SK-N-SH (cell line): ENCODE measurements at regions not wholly inside any gene's neighbourhood (a gene's known extent, or its start where the extent isn't known, plus 50 kb on each side); places are given as distances from the start of the nearest gene placed in this dataset.

Experiments used
- CTCF ChIA-PET: fragments of 300-600, 350-600 bp; formaldehyde crosslinking; extraction: SDS; loops from one replicate; lab custom pipeline; 2021; lab: Yijun Ruan, JAX
- POLR2A ChIA-PET: fragments of 350-600 bp; sonication (Branson Sonifier 250); formaldehyde crosslinking; extraction: SDS; loops from one replicate; lab custom pipeline; 2020; ENCODE audit warnings: antibody characterized with exemption, inconsistent platforms; lab: Yijun Ruan, JAX
- DNase-seq: peaks from one replicate; pipeline ENCODE4 v3.0.0; 2012
- H2AFZ ChIP-seq: fragments of 200-600 bp; sonication (generic); 2 replicates; pipeline ENCODE4 v1.8.1; 2016; ENCODE audit warnings: antibody characterized with exemption, mild to moderate bottlenecking, low read depth
- H3F3A ChIP-seq: fragments of 200-600 bp; sonication (generic); replicated peaks from 2 replicates; pipeline ENCODE3; 2016; ENCODE audit warnings: antibody characterized with exemption, mild to moderate bottlenecking; ENCODE audit not compliant: insufficient read depth
- H3K27ac ChIP-seq, 2 experiments: fragments of 200-500 bp in 1 of 2; fragments of 200-600 bp in 1 of 2; sonication (Bioruptor generic) in 1 of 2; sonication (generic), shearing (Covaris generic) in 1 of 2; 2 replicates each; pipeline versions ENCODE4 v1.5.1 to v1.6.1; 2014 to 2016; ENCODE audit warnings: low read depth in 2 of 2, inconsistent platforms in 1 of 2, low read length in 1 of 2, mild to moderate bottlenecking in 1 of 2, mixed read lengths in 1 of 2
- H3K27me3 ChIP-seq: fragments of 200-600 bp; sonication (generic), shearing (Covaris generic); 2 replicates; pipeline ENCODE4 v1.6.1; 2016; ENCODE audit warnings: mixed run types; ENCODE audit not compliant: insufficient read depth
- H3K36me3 ChIP-seq, 2 experiments: fragments of 200-500 bp in 1 of 2; fragments of 200-600 bp in 1 of 2; sonication (Bioruptor generic) in 1 of 2; sonication (generic) in 1 of 2; replicated peaks in 1 of 2; 2 replicates each; pipeline versions ENCODE3 to v1.5.1; 2014 to 2016; ENCODE audit warnings: low read length in 1 of 2, mild to moderate bottlenecking in 1 of 2; ENCODE audit not compliant: insufficient read depth in 2 of 2, control insufficient read depth in 1 of 2
- H3K4me1 ChIP-seq, 2 experiments: fragments of 200-500 bp in 1 of 2; fragments of 200-600 bp in 1 of 2; sonication (Bioruptor generic) in 1 of 2; sonication (generic), shearing (Covaris generic) in 1 of 2; 2 replicates each; pipeline versions ENCODE4 v1.5.1 to v1.6.1; 2014 to 2016; ENCODE audit warnings: low read depth in 1 of 2, low read length in 1 of 2, mixed run types in 1 of 2; ENCODE audit not compliant: insufficient read depth in 2 of 2, control insufficient read depth in 1 of 2
- H3K4me2 ChIP-seq: fragments of 200-600 bp; sonication (generic), shearing (Covaris generic); 2 replicates; pipeline ENCODE4 v1.6.1; 2017; ENCODE audit warnings: mixed run types
- H3K4me3 ChIP-seq, 2 experiments: fragments of 200-500 bp in 1 of 2; fragments of 200-600 bp in 1 of 2; sonication (Bioruptor generic) in 1 of 2; sonication (generic), shearing (Covaris generic) in 1 of 2; 2 replicates each; pipeline versions ENCODE4 v1.5.1 to v1.8.1; 2014 to 2016; ENCODE audit warnings: low read depth in 2 of 2, inconsistent platforms in 1 of 2, low read length in 1 of 2, mild to moderate bottlenecking in 1 of 2, mixed read lengths in 1 of 2, moderate library complexity in 1 of 2
- H3K79me2 ChIP-seq: fragments of 200-600 bp; sonication (generic); 2 replicates; pipeline ENCODE4 v1.8.1; 2017; ENCODE audit warnings: mild to moderate bottlenecking; ENCODE audit not compliant: insufficient read depth
- H3K9ac ChIP-seq: fragments of 200-600 bp; sonication (generic); 2 replicates; pipeline ENCODE4 v1.6.1; 2017; ENCODE audit warnings: mixed run types
- H3K9me2 ChIP-seq: fragments of 200-600 bp; sonication (generic); 2 replicates; pipeline ENCODE4 v1.6.1; 2017; ENCODE audit warnings: mixed run types
- H3K9me3 ChIP-seq: fragments of 200-600 bp; sonication (generic); 2 replicates; pipeline ENCODE4 v1.6.1; 2017; ENCODE audit warnings: mixed run types, mild to moderate bottlenecking, moderate library complexity
- H4K20me1 ChIP-seq: fragments of 200-600 bp; sonication (generic); 2 replicates; pipeline ENCODE4 v1.6.1; 2017; ENCODE audit warnings: mild to moderate bottlenecking, mixed run types; ENCODE audit not compliant: insufficient read depth
- CHD2 ChIP-seq: fragments of 150-350 bp; IDR thresholded peaks from 2 replicates; pipeline ENCODE4 v1.6.1; 2018; ENCODE audit warnings: low read length; ENCODE audit not compliant: partially characterized antibody
- ELF1 ChIP-seq: IDR thresholded peaks from 2 replicates; pipeline ENCODE4 v1.4.0; 2012
- EP300 ChIP-seq, 2 experiments: IDR thresholded peaks; 2 replicates each; pipeline versions ENCODE4 v1.4.0 to v1.6.1; 2012; ENCODE audit warnings: borderline replicate concordance in 1 of 2, low read depth in 1 of 2, low read length in 1 of 2
- FOXJ3 ChIP-seq: sonication (generic); formaldehyde crosslinking; IDR thresholded peaks from 2 replicates; pipeline ENCODE4 v1.5.1; 2020; ENCODE audit warnings: mild to moderate bottlenecking, missing genetic modification reagents
- FOXM1 ChIP-seq: IDR thresholded peaks from 2 replicates; pipeline ENCODE4 v1.4.0; 2012; ENCODE audit warnings: low read depth, mild to moderate bottlenecking
- GABPA ChIP-seq: IDR thresholded peaks from 2 replicates; pipeline ENCODE4 v1.4.0; 2012; ENCODE audit warnings: low read depth, mild to moderate bottlenecking
- GATA2 ChIP-seq: sonication (generic); formaldehyde crosslinking; IDR thresholded peaks from 2 replicates; pipeline ENCODE4 v1.5.0; 2020; ENCODE audit warnings: mild to moderate bottlenecking, missing genetic modification reagents
- JUND ChIP-seq: IDR thresholded peaks from 2 replicates; pipeline ENCODE4 v1.4.0; 2012
- NRF1 ChIP-seq: IDR thresholded peaks from 2 replicates; pipeline ENCODE4 v1.6.1; 2012; ENCODE audit warnings: low read depth, mild to moderate bottlenecking, low read length
- POLR2AphosphoS5 ChIP-seq: IDR thresholded peaks from 2 replicates; pipeline ENCODE4 v1.6.1; 2012; ENCODE audit warnings: low read depth, low read length
- RAD21 ChIP-seq: IDR thresholded peaks from 2 replicates; pipeline ENCODE4 v1.6.1; 2012; ENCODE audit warnings: mild to moderate bottlenecking, low read length
- RCOR1 ChIP-seq: fragments of 150-350 bp; IDR thresholded peaks from 2 replicates; pipeline ENCODE4 v1.6.1; 2017; ENCODE audit warnings: antibody characterized with exemption, low read length
- RXRA ChIP-seq: IDR thresholded peaks from 2 replicates; pipeline ENCODE4 v1.4.0; 2012; ENCODE audit warnings: low read depth, mild to moderate bottlenecking, borderline replicate concordance
- TAF1 ChIP-seq: IDR thresholded peaks from 2 replicates; pipeline ENCODE4 v1.6.1; 2012; ENCODE audit warnings: low read depth, mild to moderate bottlenecking, low read length, moderate library complexity, borderline replicate concordance
- YY1 ChIP-seq: IDR thresholded peaks from 2 replicates; pipeline ENCODE4 v1.4.0; 2012; ENCODE audit warnings: low read depth, mild to moderate bottlenecking
- WGBS: methylation state at CpG from one replicate; pipeline ENCODE4 v1.1.6; 2017; ENCODE audit warnings: low lambda C conversion rate; 5-methylcytosine and 5-hydroxymethylcytosine counted together
- TF ChIP-seq, protein P1 (sequence below): fragments of 150-350 bp; IDR thresholded peaks from 2 replicates; pipeline ENCODE4 v1.6.1; 2016; ENCODE audit warnings: mild to moderate bottlenecking, low read depth, low read length
- TF ChIP-seq, protein P2 (sequence below): IDR thresholded peaks from 2 replicates; pipeline ENCODE4 v1.4.0; 2012; ENCODE audit warnings: low read depth
- TF ChIP-seq, protein P3 (sequence below): IDR thresholded peaks from 2 replicates; pipeline ENCODE4 v1.6.1; 2012; ENCODE audit warnings: mild to moderate bottlenecking, low read depth, low read length, moderate library complexity
- TF ChIP-seq, protein P4 (sequence below): fragments of 200-600 bp; sonication (generic); IDR thresholded peaks from 2 replicates; pipeline ENCODE4 v1.6.1; 2017; ENCODE audit warnings: antibody characterized with exemption, mild to moderate bottlenecking, moderate library complexity

DNA sequence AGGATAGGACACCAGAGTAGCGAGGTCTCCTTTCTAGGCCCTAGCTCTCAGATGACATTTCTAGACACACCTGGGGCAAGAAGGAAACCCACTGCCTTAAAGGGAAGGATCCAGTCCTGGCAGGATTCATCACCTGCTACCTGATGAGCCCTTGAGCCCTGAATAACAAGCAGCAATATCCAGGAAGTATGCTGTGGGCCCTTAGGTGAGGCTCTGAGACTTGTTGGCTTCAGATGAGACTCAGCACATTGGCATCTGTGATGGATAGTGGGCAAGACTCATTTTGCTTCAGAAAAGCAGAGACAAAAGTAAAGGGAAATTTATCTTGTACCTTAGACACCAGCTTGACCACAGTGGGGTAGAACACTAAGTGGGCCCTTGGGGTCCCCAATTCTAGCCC, 238.4 kb upstream of the MEOX2 start:
- WGBS, result 0% methylated on average over 1 of the region's 1 CpG
- POLR2A ChIA-PET, result no interaction called here
- H3K9me2 ChIP-seq, result peaks cover 3% of the 10 kb centered on the region; the same call in 1 of the 2 replicates
- H3K36me3 ChIP-seq, result no peaks in the 10 kb centered on the region
- H3K4me3 ChIP-seq, result no peak overlapping the region
- H3K9me3 ChIP-seq, result peaks cover 8% of the 10 kb centered on the region; the same call in 1 of the 2 replicates
- CTCF ChIA-PET, result no interaction called here
- H3K27me3 ChIP-seq, result no peaks in the 10 kb centered on the region; the same call in 1 of the 2 replicates
- no peaks in the 10 kb centered on the region for H4K20me1 ChIP-seq
- 0 out of 4 replicates have a peak, but pooled peaks cover 0 to 6% of the 10 kb centered on the region in 2 experiments for H3K4me1 ChIP-seq
- TF ChIP-seq, protein P1, sequence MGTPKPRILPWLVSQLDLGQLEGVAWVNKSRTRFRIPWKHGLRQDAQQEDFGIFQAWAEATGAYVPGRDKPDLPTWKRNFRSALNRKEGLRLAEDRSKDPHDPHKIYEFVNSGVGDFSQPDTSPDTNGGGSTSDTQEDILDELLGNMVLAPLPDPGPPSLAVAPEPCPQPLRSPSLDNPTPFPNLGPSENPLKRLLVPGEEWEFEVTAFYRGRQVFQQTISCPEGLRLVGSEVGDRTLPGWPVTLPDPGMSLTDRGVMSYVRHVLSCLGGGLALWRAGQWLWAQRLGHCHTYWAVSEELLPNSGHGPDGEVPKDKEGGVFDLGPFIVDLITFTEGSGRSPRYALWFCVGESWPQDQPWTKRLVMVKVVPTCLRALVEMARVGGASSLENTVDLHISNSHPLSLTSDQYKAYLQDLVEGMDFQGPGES, result no peak
- no peak for TF ChIP-seq FOXJ3 (CRISPR knock-in tag)
- no peak for TF ChIP-seq CHD2
- TF ChIP-seq ELF1, result no peak
- TF ChIP-seq RXRA, result no peak
- no peak for TF ChIP-seq JUND
- no peak for TF ChIP-seq EP300 (IDR thresholded peaks at IDR 0.05; ENCODE audit: borderline replicate concordance in 1 of 2, low read depth in 1 of 2, low read length in 1 of 2)
- TF ChIP-seq, protein P2, sequence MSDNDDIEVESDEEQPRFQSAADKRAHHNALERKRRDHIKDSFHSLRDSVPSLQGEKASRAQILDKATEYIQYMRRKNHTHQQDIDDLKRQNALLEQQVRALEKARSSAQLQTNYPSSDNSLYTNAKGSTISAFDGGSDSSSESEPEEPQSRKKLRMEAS, result no peak
- no peak for TF ChIP-seq TAF1
- TF ChIP-seq, protein P3, sequence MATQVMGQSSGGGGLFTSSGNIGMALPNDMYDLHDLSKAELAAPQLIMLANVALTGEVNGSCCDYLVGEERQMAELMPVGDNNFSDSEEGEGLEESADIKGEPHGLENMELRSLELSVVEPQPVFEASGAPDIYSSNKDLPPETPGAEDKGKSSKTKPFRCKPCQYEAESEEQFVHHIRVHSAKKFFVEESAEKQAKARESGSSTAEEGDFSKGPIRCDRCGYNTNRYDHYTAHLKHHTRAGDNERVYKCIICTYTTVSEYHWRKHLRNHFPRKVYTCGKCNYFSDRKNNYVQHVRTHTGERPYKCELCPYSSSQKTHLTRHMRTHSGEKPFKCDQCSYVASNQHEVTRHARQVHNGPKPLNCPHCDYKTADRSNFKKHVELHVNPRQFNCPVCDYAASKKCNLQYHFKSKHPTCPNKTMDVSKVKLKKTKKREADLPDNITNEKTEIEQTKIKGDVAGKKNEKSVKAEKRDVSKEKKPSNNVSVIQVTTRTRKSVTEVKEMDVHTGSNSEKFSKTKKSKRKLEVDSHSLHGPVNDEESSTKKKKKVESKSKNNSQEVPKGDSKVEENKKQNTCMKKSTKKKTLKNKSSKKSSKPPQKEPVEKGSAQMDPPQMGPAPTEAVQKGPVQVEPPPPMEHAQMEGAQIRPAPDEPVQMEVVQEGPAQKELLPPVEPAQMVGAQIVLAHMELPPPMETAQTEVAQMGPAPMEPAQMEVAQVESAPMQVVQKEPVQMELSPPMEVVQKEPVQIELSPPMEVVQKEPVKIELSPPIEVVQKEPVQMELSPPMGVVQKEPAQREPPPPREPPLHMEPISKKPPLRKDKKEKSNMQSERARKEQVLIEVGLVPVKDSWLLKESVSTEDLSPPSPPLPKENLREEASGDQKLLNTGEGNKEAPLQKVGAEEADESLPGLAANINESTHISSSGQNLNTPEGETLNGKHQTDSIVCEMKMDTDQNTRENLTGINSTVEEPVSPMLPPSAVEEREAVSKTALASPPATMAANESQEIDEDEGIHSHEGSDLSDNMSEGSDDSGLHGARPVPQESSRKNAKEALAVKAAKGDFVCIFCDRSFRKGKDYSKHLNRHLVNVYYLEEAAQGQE, result no peak
- no peak for TF ChIP-seq GABPA
- no peak for TF ChIP-seq GATA2 (CRISPR knock-in tag)
- no peak for TF ChIP-seq POLR2AphosphoS5
- TF ChIP-seq, protein P4, sequence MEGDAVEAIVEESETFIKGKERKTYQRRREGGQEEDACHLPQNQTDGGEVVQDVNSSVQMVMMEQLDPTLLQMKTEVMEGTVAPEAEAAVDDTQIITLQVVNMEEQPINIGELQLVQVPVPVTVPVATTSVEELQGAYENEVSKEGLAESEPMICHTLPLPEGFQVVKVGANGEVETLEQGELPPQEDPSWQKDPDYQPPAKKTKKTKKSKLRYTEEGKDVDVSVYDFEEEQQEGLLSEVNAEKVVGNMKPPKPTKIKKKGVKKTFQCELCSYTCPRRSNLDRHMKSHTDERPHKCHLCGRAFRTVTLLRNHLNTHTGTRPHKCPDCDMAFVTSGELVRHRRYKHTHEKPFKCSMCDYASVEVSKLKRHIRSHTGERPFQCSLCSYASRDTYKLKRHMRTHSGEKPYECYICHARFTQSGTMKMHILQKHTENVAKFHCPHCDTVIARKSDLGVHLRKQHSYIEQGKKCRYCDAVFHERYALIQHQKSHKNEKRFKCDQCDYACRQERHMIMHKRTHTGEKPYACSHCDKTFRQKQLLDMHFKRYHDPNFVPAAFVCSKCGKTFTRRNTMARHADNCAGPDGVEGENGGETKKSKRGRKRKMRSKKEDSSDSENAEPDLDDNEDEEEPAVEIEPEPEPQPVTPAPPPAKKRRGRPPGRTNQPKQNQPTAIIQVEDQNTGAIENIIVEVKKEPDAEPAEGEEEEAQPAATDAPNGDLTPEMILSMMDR, result no peak
- no peak for TF ChIP-seq RCOR1
- TF ChIP-seq FOXM1, result no peak
- no peak for TF ChIP-seq RAD21
- no peak for TF ChIP-seq YY1
- TF ChIP-seq NRF1, result no peak
- no peak overlapping the region for H3K27ac ChIP-seq
- H2AFZ ChIP-seq, result no peak overlapping the region
- DNase-seq, result no peak
- no peak overlapping the region for H3K4me2 ChIP-seq
- no peak overlapping the region for H3K9ac ChIP-seq
- no peaks in the 10 kb centered on the region for H3K79me2 ChIP-seq
- peaks cover 4% of the 10 kb centered on the region for H3F3A ChIP-seq
